ACHN (cell line): ENCODE measurements at regions not wholly inside any gene's neighbourhood (a gene's known extent, or its start where the extent isn't known, plus 50 kb on each side); places are given as distances from the start of the nearest gene placed in this dataset.
"Not testable (repeated sequence)": the region's sequence is repeated elsewhere in the genome, so short reads cannot be mapped to it uniquely, and the experiment has no call there.

Source experiments
- DNase-seq: peaks from one replicate; pipeline ENCODE4 v3.0.0-alpha.2; 2015
- in situ Hi-C: cut with HindIII; loops from 2 replicates; pipeline ENCODE4 v1.10.0; 2017; ENCODE audit warnings: low sequenced_read_pairs, low pct_ligation_motif_present, low pct_unique_long_range_greater_than_20kb

DNA sequence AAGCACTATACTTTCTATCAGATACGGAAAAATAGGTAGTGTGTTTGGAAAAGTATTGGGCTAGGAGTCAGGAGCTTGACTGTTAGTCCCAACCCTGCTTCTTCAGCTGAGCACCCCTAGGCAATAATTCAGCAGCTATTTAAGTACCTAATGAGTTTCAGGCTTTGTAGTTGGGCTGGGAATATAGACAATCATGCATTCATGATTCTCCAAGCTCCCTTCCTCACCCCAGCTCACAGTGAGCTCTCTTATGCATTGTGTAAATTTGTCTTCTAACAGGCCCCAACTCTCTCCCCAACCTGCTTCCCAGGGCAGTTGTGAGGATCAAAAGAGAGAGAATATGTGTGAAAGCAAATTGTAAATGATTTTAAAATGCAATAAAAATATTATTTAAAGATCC, 201.2 kb downstream of the MSX2 start:
- DNase-seq, result no peak
- in situ Hi-C loops, result no loop called here

DNA sequence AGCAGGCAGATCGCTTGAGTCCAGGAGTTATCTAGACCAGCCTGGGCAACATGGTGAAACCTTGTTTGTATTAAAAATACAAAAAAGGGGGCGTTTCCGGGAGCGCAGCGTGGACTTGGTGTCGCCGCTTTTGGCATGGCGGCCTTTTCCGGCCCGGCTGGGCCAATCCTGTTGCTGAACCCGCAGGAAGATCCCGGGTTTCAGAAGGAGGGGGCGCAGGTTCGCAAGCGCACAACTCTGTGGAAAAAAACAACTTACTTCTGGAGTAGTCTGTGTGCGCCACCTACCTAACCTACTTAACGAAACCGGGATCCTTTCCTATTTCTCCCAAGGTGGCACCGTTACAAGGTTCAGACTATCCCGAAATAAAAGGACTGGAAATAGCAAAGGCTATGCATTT, 198.6 kb downstream of the MSX2 start:
- in situ Hi-C loops, result no loop called here
- DNase-seq, result no peak

DNA sequence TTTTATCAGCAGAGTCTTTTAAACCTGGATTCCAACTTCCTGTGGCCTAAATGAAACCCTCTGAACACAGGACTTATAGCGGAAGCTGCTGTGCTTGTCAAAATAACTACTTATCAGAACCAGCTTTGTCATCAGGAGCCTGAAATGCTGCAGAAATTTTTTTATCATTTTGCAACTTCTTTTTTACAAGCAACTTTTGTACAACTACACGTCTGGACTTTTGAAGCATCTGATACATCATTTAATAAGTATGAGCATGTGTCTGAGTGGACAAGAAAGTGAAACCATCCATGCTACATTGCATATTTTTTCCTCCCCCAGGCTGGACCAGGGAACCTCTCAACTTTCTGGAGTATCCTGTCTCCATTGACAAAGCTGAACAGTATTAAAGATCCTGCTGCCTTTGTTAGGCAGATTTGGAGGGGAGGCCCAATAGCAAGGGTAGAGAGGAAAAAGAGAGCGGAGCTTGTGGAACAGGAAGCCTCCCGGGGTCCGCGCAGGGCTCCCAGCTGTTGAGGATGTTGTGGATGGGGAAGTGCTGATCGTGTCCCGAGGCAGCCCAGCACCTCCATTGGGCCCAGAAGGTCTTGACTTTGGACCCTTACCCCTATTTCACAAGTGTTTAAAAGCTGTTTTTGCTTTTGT, 196.6 kb downstream of the MSX2 start:
- DNase-seq, result no peak
- in situ Hi-C loops, result no loop called here

DNA sequence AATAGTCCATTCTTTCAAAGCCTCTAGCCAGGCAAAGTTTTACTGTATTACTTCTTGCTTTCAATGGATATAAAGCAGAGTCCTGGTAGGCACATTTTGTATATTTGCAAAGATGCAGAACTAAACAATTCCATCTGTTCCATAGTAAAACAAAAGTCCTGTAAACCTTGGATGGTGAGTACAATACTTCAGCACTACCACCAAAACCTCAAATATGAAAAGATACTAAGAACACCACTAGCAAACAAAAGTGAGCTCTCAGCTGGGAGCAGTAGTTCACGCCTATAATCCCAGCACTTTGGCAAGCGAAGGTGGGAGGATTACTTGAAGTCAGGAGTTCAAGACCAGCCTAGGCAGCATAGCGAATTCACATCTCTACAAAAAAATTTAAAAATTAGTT, 195.0 kb downstream of the MSX2 start:
- in situ Hi-C loops, result no loop called here
- DNase-seq, result no peak

DNA sequence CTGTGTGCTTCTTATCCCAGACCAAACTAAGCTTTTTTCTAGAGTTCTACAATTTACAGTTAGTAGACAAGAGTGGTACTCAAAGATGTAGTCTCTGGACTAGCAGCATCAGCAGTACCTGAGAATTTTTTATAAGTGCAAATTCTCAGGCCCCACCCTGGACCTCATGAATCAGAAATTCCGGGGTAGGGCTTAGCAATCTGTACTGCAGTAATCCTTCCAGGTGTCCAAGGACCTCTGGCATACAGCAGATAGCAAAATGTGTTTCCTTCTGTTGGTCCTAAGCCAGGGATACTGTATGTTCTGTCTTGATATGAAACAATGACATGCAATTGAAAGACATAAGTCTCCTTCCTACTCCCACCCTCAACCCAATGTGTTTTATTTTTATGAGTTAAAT, 194.3 kb downstream of the MSX2 start:
- DNase-seq, result no peak
- in situ Hi-C loops, result no loop called here

DNA sequence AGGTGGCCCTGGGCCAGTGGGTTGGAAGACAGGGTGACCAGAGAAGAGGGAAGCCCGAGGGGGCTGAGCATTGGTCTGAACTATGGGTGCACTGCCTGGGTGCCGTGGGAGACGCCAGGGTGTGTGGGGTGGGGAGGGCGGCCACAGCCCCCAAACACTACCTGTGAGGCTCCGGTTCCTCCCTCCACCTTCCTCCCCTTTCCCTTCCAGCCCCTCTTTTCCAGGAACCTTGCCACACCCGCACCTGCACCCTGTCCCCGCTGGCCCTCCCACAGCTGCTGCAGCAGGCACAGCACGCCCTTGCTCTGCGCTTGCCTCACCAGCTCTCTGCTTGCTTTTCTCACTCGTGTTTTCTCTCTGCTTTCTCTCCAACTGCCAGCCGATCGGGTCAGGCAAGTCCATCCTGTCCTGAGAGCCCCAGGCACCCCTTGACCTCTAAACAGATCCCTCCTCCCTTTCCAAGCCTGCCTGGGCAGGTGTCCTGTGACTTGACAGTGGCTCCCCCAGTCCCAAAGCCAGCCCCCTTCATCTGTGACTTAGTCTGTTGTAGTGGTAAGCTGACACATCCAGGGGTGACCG, 193.7 kb downstream of the MSX2 start:
- in situ Hi-C loops, result no loop called here
- DNase-seq, result no peak

DNA sequence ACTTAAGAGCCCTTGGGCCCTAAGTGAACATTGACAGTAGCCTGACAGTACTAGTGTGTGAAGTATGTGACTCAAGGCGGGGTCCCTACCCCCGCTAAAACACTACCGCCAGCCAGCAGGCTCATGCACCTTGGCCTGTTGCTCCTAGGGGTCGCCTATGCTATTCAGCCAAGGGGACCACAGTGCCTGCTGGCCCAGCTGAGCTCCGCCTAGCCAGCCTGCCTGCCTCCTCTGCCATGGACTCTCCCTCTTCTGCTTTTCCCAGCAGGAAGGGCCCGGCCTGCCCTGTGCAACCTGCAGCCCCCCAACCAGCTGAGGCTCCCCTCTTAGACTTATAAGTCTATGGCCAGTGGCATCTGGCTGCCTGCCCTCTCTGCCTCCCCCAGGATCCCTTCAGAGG, 193.1 kb downstream of the MSX2 start:
- in situ Hi-C loops, DNase-seq: not testable (repeated sequence)

DNA sequence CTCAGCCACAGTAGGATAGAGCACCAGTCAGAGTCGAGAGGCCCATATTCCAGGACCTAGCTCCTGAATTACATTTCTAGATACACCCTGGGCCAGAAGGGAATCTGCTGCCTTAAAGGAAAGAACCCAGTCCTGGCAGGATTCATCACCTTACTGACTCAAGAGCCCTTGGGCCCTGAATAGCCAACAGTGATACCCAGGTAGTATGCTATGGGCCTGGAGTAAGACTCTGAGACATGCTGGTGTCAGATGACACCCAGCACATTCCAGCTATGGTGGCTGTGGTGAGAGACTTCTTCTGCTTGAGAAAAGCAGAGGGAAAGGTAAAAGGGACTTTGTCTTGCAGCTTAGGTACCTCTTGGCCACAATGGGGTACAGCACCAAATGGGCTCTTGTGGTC, 192.5 kb downstream of the MSX2 start:
- DNase-seq, in situ Hi-C loops: not testable (repeated sequence)

DNA sequence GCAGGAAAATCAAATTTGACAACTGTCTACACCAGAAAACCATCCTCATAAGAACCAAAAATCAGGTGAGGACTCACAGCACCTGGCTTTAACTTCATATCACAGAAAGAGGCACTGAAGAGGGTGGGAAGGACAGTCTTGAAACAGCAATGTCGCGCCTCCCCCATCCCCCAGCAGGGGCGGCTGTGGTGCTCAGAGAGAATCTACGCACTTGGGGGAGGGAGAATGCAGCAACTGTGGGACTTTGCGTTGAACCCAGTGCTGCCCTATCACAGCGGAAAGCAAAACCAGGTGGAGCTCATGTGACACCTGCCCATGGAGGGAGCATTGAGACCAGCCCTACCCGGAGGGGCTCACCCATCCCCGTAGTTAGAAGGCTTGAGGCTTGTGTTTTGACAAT, 191.8 kb downstream of the MSX2 start:
- in situ Hi-C loops, result no loop called here
- DNase-seq, result no peak

DNA sequence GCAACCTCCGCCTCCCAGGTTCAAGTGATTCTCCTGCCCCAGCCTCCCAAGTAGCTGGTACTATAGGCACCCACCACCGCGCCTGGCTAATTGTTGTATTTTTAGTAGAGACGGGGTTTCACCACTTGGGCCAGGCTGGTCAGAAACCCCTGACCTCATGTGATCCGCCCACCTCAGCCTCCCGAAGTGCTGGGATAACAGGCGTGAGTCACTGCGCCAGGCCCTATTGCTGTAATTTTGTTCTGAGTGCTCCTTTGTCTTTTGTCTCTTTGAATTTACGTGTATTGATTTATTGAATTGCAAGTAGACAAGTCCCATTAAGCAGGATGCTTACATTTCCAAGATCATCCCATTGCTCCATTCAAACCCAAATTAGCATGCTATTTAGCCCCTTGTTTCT, 186.7 kb downstream of the MSX2 start:
- in situ Hi-C loops, result no loop called here
- no peak for DNase-seq

DNA sequence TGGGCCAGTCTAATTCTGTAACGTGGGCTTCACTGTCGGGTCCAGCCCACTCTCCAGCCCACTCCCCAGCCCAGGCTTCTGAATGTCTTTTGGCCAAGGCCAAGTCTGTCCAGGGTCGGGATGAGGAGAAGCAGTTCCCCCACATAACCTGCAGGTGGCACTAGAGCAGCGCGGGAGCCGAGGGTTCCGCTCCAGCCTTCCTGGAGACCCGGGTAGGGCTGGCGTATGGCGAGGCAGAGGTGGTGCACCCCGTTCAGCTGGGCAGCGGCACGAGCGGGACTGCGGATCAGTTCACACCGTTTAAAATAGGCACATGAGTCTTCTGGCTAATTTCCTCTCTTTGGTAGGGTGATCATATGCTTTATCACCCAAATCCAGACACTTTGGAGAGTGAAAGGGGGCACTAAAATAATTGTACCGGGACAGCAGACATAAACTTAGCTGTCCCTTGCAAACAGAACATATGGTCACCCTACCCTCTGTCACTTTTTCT, 185.9 kb downstream of the MSX2 start:
- in situ Hi-C loops, result no loop called here
- DNase-seq, result peak; percentile 48

DNA sequence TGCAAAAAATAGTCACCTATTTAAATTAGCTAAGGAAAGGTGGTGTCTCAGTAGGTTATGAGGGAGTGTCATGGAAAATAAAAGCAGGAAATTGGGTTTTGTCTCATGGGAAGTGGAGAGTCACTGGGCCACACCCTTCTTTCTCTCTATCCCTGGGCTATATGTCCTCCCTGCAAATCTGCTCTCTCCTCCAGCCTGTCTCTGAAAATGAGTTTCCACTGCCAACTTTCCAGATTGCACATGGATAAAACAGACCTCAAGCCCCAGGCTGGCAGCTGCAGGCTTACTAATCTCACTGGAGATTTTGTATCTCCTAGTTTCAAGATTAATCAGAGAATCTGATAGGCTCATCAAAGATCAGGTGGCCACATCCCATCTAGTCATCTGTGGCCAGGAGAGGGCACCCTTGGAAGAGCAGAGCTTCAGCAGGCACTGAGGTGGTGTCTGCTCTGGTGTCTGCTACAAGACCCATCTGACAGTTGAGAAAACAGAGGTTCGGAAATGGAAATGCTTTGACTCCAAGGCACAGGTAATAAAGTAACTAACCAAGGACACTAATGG, 178.9 kb downstream of the MSX2 start:
- in situ Hi-C loops, result no loop called here
- DNase-seq, result no peak

DNA sequence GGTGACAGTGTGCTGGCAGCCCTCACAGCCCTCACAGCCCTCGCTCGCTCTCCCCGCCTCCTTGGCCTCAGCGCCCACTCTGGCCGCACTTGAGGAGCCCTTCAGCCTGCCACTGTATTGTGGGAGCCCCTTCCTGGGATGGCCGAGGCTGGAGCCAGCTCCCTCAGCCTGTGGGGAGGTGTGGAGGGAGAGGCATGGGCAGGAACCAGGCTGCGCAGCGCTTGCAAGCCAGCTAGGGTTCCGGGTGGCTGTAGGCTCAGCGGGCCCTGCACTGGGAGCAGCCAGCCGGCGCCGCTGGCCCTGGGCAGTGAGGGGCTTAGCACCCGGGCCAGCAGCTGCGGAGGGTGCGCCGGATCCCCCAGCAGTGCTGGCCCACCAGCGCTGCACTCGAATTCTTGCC, 177.0 kb downstream of the MSX2 start:
- in situ Hi-C loops, result no loop called here

DNA sequence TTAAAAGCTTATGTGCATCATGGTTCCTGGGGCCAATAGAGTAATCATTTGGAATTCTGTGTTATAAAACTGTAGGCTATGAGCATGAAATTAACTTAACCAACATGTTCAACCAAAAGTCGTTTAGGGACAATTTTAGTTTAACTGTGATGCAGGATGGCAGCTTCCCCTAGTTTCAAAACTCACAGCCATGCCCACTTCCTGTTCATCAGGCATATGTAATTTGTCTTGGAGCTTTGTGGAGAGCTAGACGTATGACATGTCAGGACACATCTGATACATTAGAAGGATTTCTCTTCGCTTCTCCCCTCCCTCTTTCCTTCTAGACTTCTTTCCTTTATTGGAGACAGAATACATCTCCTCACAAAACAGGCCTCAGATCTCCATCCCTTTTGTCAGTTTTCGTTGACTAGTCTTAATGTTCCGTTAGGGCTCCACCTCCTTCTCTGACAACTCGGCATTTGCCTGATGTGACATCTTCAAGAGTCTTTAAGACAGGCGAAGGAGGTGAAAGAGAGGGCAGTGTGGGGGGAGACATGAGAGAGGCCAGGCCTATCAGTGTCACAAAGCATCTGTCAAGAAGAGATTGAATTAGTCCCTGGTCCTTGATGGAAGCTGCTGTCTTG, 176.0 kb downstream of the MSX2 start:
- DNase-seq, result no peak
- in situ Hi-C loops, result no loop called here

More for the DNA sequence above, 177.0 kb downstream of the MSX2 start:
- DNase-seq, result no peak

DNA sequence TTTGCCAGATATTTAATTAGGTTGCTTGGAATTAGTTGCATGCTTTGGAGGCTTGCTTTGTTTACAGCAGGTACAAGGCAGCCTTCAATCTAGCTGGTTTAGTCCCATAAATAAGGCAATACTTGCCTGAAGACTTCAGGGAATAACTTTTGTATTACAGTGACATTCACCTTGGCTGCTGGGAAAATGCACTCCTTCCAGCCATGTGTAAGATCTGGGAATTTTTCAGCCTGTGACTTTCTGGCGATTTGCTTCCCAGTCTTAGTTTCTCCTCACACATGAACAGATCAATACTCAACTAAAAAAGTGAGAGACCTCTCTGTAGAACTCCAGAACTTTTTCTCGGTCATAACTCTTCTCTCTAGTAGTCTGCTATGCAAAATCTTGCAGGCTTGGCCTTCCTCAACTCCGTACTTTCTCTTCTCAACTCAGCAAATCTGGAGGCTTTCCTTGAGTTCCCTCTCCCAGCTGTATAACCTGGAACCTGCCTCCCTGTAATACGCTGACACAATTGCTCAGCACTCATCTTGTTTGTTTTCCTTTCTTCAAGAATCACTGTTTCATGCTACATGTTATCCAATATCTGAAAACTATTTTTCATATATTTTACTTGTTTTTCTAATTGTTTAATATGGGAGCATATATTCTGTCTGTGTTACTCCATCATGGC, 173.0 kb downstream of the MSX2 start:
- in situ Hi-C loops, result no loop called here
- DNase-seq, result no peak

DNA sequence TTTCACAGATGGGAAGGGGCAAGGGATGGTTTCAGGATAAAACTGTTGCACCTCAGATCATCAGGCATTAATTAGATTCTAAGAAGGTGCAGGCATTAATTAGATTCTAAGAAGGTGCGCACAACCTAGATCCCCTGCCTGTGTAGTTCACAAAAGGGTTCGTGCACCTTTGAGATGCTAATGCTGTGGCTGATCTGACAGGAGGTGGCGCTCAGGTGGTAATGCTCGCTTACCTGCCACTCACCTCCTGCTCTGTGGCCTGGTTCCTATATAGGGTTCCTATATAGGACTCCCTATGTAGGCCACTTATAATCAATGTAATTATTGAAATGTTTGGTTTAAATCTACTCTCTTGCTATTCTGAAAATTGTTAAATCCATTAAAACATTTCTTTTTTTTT, 171.0 kb downstream of the MSX2 start:
- no peak for DNase-seq
- in situ Hi-C loops, result no loop called here

DNA sequence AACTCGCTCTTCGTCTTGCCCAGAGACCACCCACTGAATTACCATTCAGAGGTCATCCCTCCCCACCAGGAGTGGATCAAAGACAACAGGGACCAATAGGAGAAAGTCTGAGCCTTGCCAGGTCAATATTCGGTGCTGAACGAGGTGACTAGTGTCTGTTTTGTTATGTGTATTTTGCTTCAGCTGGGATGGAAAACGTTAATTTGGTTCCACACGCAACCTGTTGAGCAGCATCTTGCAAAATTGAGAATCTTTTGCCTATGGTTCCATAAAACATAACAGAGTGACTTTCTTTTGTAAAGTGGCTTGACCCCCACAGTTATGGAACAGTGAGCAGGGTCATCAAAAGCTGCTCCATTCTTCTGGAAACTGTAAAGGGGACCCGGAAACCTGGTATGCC, 168.4 kb downstream of the MSX2 start:
- in situ Hi-C loops, result no loop called here
- no peak for DNase-seq

DNA sequence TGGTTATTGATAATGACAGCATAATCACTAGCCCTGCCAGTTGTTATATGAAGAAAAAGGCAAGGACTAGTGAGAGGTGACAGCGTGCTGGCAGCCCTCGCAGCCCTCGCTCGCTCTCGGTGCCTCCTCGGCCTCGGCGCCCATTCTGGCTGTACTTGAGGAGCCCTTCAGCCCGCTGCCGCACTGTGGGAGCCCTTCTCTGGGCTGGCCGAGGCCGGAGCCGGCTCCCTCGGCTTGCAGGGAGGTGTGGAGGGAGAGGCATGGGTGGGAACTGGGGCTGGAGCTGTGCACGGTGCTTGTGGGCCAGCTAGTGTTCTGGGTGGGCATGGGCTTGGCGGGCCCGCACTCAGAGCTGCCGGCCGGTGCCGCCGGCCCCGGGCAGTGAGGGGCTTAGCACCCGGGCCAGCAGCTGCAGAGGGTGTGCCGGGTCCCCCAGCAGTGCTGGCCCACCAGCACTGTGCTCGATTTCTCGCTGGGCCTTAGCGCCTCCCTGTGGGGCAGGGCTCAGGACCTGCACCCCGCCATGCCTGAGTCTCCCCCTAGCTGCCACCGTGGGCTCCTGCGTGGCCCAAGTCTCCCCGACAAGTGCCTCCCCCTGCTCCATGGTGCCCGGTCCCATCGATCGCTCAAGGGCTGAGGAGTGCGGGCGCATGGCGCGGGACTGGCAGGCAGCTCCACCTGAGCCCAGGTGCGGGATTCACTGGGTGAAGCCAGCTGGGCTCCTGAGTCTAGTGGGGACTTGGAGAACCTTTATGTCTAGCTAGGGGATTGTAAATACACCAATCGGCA, 156.2 kb downstream of the MSX2 start:
- DNase-seq, in situ Hi-C loops: not testable (repeated sequence)

DNA sequence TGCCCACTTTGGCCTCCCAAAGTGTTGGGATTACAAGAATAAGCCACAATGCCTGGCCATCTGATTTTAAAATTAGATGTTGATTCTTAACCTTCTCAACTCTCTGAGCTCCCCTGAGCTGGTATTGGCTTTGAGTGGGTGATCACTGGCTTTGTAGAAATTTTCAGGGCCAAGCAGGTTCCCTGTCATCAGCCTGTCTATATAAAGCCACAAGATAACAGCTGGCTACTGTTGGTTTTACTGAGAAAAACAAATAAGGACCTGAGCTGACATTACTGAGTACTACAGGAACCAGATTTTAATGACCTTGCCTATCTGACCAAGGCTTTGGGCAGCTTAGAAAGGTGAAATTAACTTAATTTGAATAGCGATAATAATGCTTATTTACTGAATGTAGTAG, 153.6 kb downstream of the MSX2 start:
- no peak for DNase-seq
- in situ Hi-C loops, result no loop called here
